WTC11 (cell line): ENCODE measurements at regions not wholly inside any gene's neighbourhood (a gene's known extent, or its start where the extent isn't known, plus 50 kb on each side); places are given as distances from the start of the nearest gene placed in this dataset.

Experiments used
- ATAC-seq: fragments of 200-7000 bp; cut with Tn5 transposase; 2 replicates; pipeline ENCODE4 v1.10.0; 2021; ENCODE audit warnings: mild to moderate bottlenecking, moderate library complexity
- CTCF ChIA-PET: fragments of 300-600 bp; sonication (Branson Sonifier 250); formaldehyde crosslinking; loops from one replicate; lab custom pipeline; 2021; ENCODE audit warnings: antibody characterized with exemption; lab: Charles Lee
- POLR2A ChIA-PET: fragments of 350-600 bp; sonication (Branson Sonifier 250); formaldehyde crosslinking; loops from one replicate; lab custom pipeline; 2021; ENCODE audit warnings: antibody characterized with exemption; lab: Charles Lee
- DNase-seq: peaks from one replicate; pipeline ENCODE4 v3.0.0; 2021; ENCODE audit warnings: low spot score
- H3K27ac Mint-ChIP-seq: 2 replicates; pipeline ENCODE4 v1.8.0; 2021; ENCODE audit warnings: mixed read lengths
- H3K27me3 Mint-ChIP-seq: 2 replicates; pipeline ENCODE4 v1.8.0; 2021; ENCODE audit warnings: low read depth, mild to moderate bottlenecking, moderate library complexity, mixed read lengths
- H3K36me3 Mint-ChIP-seq: 2 replicates; pipeline ENCODE4 v1.8.0; 2021; ENCODE audit warnings: mixed read lengths
- H3K4me1 Mint-ChIP-seq: 2 replicates; pipeline ENCODE4 v1.8.0; 2022; ENCODE audit warnings: mixed read lengths
- H3K4me3 Mint-ChIP-seq: 2 replicates; pipeline ENCODE4 v1.8.0; 2021; ENCODE audit warnings: mild to moderate bottlenecking, moderate library complexity, mixed read lengths
- H3K9me3 Mint-ChIP-seq: 2 replicates; pipeline ENCODE4 v1.8.0; 2021; ENCODE audit warnings: mixed read lengths
- ATF6 ChIP-seq: sonication (generic); formaldehyde crosslinking; IDR thresholded peaks from 2 replicates; pipeline ENCODE4 v1.8.1; 2023; ENCODE audit warnings: mild to moderate bottlenecking, missing genetic modification reagents
- CDX4 ChIP-seq: fragments of 250-450 bp; sonication (Bioruptor Pico); IDR thresholded peaks from 2 replicates; pipeline ENCODE4 v1.9.0; 2021; ENCODE audit warnings: moderate library complexity, mild to moderate bottlenecking, inconsistent platforms, borderline replicate concordance
- E2F5 ChIP-seq: sonication (generic); formaldehyde crosslinking; IDR thresholded peaks from 2 replicates; pipeline ENCODE4 v1.8.1; 2022; ENCODE audit warnings: mild to moderate bottlenecking, moderate library complexity, missing genetic modification reagents
- FOXK1 ChIP-seq: sonication (generic); formaldehyde crosslinking; IDR thresholded peaks from 2 replicates; pipeline ENCODE4 v1.8.0; 2022; ENCODE audit warnings: mild to moderate bottlenecking, moderate library complexity, missing genetic modification reagents
- GABPB1 ChIP-seq: sonication (generic); formaldehyde crosslinking; IDR thresholded peaks from 2 replicates; pipeline ENCODE4 v1.8.1; 2023; ENCODE audit warnings: mild to moderate bottlenecking, missing genetic modification reagents
- GTF2I ChIP-seq: fragments of 250-450 bp; sonication (Bioruptor Pico); conservative IDR thresholded peaks from 2 replicates; pipeline ENCODE4 v1.4.0; 2021; ENCODE audit warnings: mild to moderate bottlenecking
- IRF2 ChIP-seq: sonication (generic); formaldehyde crosslinking; IDR thresholded peaks from 2 replicates; pipeline ENCODE4 v1.8.0; 2022; ENCODE audit warnings: low read depth, missing genetic modification reagents, borderline replicate concordance
- NFATC4 ChIP-seq: fragments of 250-450 bp; sonication (Bioruptor Pico); IDR thresholded peaks from 2 replicates; pipeline ENCODE4 v1.9.0; 2021; ENCODE audit warnings: mild to moderate bottlenecking
- NFYB ChIP-seq: sonication (generic); formaldehyde crosslinking; conservative IDR thresholded peaks from 2 replicates; pipeline ENCODE4 v1.8.0; 2022; ENCODE audit warnings: low read depth, missing genetic modification reagents
- NR2C2 ChIP-seq: sonication (generic); formaldehyde crosslinking; IDR thresholded peaks from 2 replicates; pipeline ENCODE4 v1.8.0; 2022; ENCODE audit warnings: mild to moderate bottlenecking, missing genetic modification reagents
- NR3C1 ChIP-seq: sonication (generic); formaldehyde crosslinking; conservative IDR thresholded peaks from 2 replicates; pipeline ENCODE4 v1.8.1; 2023; ENCODE audit warnings: low read depth, mild to moderate bottlenecking, missing genetic modification reagents
- RELA ChIP-seq: sonication (generic); formaldehyde crosslinking; IDR thresholded peaks from 2 replicates; pipeline ENCODE4 v1.8.1; 2022; ENCODE audit warnings: missing genetic modification reagents, mild to moderate bottlenecking, borderline replicate concordance
- ZNF138 ChIP-seq: sonication (generic); formaldehyde crosslinking; conservative IDR thresholded peaks from 2 replicates; pipeline ENCODE4 v1.8.1; 2022; ENCODE audit warnings: mild to moderate bottlenecking, moderate library complexity, missing genetic modification reagents
- ZNF396 ChIP-seq: fragments of 250-450 bp; sonication (Bioruptor Pico); IDR thresholded peaks from 2 replicates; pipeline ENCODE4 v1.8.0; 2021; ENCODE audit warnings: mild to moderate bottlenecking, moderate library complexity, borderline replicate concordance
- ZNF416 ChIP-seq: fragments of 250-450 bp; sonication (Bioruptor Pico); IDR thresholded peaks from 2 replicates; pipeline ENCODE4 v1.9.0; 2021; ENCODE audit warnings: mild to moderate bottlenecking, inconsistent platforms
- TF ChIP-seq, protein P1 (sequence below): sonication (generic); formaldehyde crosslinking; IDR thresholded peaks from 2 replicates; pipeline ENCODE4 v1.8.1; 2022; ENCODE audit warnings: low read depth, mild to moderate bottlenecking, moderate library complexity, missing genetic modification reagents, borderline replicate concordance
- TF ChIP-seq, protein P2 (sequence below): sonication (generic); formaldehyde crosslinking; IDR thresholded peaks from 2 replicates; pipeline ENCODE4 v1.8.0; 2022; ENCODE audit warnings: mild to moderate bottlenecking, missing genetic modification reagents
- TF ChIP-seq, protein P3 (sequence below): sonication (generic); formaldehyde crosslinking; IDR thresholded peaks from 2 replicates; pipeline ENCODE4 v1.8.0; 2022; ENCODE audit warnings: mild to moderate bottlenecking, missing genetic modification reagents
- TF ChIP-seq, protein P4 (sequence below): fragments of 250-450 bp; sonication (Bioruptor Pico); conservative IDR thresholded peaks from 2 replicates; pipeline ENCODE4 v1.9.0; 2021; ENCODE audit warnings: mild to moderate bottlenecking

DNA sequence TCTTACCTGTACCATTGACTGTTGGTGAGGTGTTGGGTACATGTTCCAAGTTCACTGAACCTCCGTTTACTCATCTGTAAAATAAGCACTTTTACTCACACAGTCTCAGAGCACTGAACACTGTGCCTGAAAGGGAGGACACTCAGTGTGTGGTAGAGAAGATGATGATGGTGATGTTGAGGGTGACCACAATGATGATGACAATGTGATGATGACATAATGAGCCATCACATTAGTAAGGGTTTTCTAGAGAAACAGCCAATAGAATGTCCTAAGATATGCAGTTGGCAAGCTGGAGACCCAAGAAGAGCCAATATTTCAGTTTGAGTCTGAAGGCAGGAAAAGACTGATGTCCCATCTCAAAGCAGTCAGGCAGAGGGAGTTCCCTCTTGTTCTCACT lies 315.4 kb upstream of the IGFBP7 start (continued):
- TF ChIP-seq ZNF138 (CRISPR knock-in tag): no peak
- TF ChIP-seq CDX4: no peak
- TF ChIP-seq ATF6 (CRISPR knock-in tag): no peak
- TF ChIP-seq FOXK1 (CRISPR knock-in tag): no peak

DNA sequence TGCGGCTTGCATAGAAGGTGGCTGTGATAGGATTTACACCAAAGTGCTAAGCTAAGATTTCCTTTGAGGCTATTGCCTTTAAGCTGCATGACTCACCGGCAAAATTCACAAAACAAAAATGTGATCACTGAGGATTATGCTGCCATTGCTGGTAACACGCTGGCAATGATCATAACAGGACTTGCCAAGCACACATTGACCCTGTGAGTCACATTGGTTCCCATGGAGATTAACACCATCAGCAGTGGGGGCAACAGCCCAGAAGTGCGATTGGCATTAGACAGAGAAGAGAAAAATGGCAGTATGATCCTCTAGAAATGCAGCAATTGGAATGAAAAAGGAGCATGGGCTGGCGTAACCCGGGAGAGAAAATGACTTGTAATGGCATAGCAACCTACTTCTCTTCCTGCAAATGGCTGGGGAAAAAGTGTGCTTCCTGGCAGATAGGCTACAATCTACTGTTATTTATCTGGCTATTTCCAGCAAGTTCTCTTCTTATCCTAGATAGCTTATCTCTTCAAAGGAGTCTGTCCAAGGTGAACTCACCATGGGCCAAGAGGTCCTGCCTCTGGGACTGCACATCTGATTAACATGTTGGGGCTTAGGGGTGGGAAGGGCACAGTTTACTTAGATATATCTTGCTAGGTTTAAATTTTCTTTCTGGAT lies 314.2 kb upstream of the IGFBP7 start:
- Mint-ChIP-seq H3K4me3 (no peak overlapping the region), H3K27me3 (peaks cover 4% of the 10 kb centered on the region; the same call in 1 of the 2 replicates), H3K27ac (no peak overlapping the region), H3K9me3 (peaks cover 28% of the 10 kb centered on the region), H3K4me1 (peaks cover 4% of the 10 kb centered on the region; the same call in 1 of the 2 replicates), H3K36me3 (peaks cover 24% of the 10 kb centered on the region)
- POLR2A ChIA-PET: no interaction called here
- DNase-seq (no peak), ATAC-seq (no peak)
- CTCF ChIA-PET: interaction anchor here (3.2 kb wide), 1 partner anchor 261 kb away, joined by 35 read pairs; no protein-coding TSS in a partner anchor
- TF ChIP-seq ZNF396 (CRISPR knock-in tag) (no peak), GTF2I (CRISPR knock-in tag) (no peak), E2F5 (no peak), IRF2 (CRISPR knock-in tag) (no peak), GABPB1 (CRISPR knock-in tag) (no peak), NFYB (CRISPR knock-in tag) (no peak), NR3C1 (CRISPR knock-in tag) (no peak), RELA (CRISPR knock-in tag) (no peak), ZNF416 (CRISPR knock-in tag) (no peak), NR2C2 (CRISPR knock-in tag) (no peak), NFATC4 (CRISPR knock-in tag) (no peak), CDX4 (no peak)
- TF ChIP-seq, protein P1, sequence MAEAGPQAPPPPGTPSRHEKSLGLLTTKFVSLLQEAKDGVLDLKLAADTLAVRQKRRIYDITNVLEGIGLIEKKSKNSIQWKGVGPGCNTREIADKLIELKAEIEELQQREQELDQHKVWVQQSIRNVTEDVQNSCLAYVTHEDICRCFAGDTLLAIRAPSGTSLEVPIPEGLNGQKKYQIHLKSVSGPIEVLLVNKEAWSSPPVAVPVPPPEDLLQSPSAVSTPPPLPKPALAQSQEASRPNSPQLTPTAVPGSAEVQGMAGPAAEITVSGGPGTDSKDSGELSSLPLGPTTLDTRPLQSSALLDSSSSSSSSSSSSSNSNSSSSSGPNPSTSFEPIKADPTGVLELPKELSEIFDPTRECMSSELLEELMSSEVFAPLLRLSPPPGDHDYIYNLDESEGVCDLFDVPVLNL (CRISPR knock-in tag): no peak
- TF ChIP-seq, protein P2, sequence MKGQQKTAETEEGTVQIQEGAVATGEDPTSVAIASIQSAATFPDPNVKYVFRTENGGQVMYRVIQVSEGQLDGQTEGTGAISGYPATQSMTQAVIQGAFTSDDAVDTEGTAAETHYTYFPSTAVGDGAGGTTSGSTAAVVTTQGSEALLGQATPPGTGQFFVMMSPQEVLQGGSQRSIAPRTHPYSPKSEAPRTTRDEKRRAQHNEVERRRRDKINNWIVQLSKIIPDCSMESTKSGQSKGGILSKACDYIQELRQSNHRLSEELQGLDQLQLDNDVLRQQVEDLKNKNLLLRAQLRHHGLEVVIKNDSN (CRISPR knock-in tag): no peak
- TF ChIP-seq, protein P3, sequence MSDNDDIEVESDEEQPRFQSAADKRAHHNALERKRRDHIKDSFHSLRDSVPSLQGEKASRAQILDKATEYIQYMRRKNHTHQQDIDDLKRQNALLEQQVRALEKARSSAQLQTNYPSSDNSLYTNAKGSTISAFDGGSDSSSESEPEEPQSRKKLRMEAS: no peak
- TF ChIP-seq, protein P4, sequence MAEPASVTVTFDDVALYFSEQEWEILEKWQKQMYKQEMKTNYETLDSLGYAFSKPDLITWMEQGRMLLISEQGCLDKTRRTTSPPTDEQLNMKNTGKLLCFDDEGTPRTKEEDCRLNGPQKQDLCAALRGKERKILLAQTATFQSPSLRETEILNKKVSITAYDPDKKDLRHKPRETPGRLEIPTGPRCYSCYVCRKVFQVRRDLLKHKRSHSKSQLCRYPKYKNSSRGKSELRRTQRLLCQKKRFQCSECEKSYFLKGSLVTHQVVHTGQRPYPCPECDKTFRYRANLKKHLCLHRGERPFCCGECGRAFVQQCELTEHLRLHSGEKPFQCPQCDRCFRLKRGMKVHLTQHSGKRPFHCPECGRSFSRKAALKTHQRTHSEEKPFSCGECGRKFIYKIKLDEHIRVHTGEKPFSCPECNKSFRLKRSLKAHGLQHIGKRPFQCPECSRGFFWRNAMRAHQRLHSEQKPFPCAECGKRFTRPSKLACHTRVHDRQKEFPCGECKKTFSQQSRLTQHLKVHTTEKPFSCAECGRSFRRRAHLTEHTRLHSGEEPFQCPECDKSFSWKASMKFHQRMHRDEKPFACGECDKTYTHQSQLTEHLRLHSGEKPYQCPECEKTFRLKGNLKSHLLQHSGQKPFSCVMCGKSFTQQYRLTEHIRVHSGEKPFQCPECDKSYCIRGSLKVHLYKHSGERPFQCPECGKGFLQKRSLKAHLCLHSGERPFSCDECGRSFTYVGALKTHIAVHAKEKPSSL (CRISPR knock-in tag): no peak
